Keratinocyte (primary cell): ENCODE measurements at regions not wholly inside any gene's neighbourhood (a gene's known extent, or its start where the extent isn't known, plus 50 kb on each side); places are given as distances from the start of the nearest gene placed in this dataset.

Experiments used
- DNase-seq: peaks from one replicate; pipeline ENCODE4 v3.0.0-alpha.2; 2011; ENCODE audit warnings: low read depth, missing footprints, low spot score
- FAIRE-seq: peaks from 2 replicates; lab custom pipeline; 2011; peaks lifted over from hg19 to GRCh38; lab: Jason Lieb, UNC
- H2AFZ ChIP-seq: 2 replicates; pipeline ENCODE4 v1.6.0; 2012; ENCODE audit warnings: low read length, control low read depth, inconsistent platforms; ENCODE audit not compliant: control insufficient read depth
- H3K27ac ChIP-seq: 2 replicates; pipeline ENCODE4 v1.5.1; 2011; ENCODE audit warnings: low read length; ENCODE audit not compliant: control insufficient read depth, insufficient read depth
- H3K27me3 ChIP-seq: 3 replicates; pipeline ENCODE4 v1.6.0; 2011; ENCODE audit warnings: low read length; ENCODE audit not compliant: control insufficient read depth, insufficient read depth; ENCODE audit errors: extremely low read depth
- H3K36me3 ChIP-seq, 2 experiments: 2 replicates in 1 of 2; 3 replicates in 1 of 2; pipeline ENCODE4 v1.5.1; 2011; ENCODE audit warnings: low read length in 2 of 2, mild to moderate bottlenecking in 1 of 2; ENCODE audit not compliant: control insufficient read depth in 2 of 2, insufficient read depth in 2 of 2; ENCODE audit errors: extremely low read depth in 1 of 2
- H3K4me1 ChIP-seq: 3 replicates; pipeline ENCODE4 v1.5.1; 2011; ENCODE audit warnings: low read length; ENCODE audit not compliant: control insufficient read depth, insufficient read depth; ENCODE audit errors: extremely low read depth
- H3K4me2 ChIP-seq: 3 replicates; pipeline ENCODE4 v1.6.0; 2011; ENCODE audit warnings: low read depth, low read length; ENCODE audit not compliant: control insufficient read depth, insufficient read depth; ENCODE audit errors: extremely low read depth
- H3K4me3 ChIP-seq, 3 experiments: fragments of 200-600 bp in 1 of 3; sonication (generic) in 1 of 3; 2 replicates in 2 of 3; 3 replicates in 1 of 3; pipeline ENCODE4 v1.5.1; 2011 to 2016; ENCODE audit warnings: low read length in 3 of 3, mild to moderate bottlenecking in 3 of 3, control low read depth in 2 of 3, inconsistent platforms in 1 of 3, low read depth in 1 of 3, mixed read lengths in 1 of 3, mixed run types in 1 of 3, moderate library complexity in 1 of 3; ENCODE audit not compliant: control insufficient read depth in 2 of 3, insufficient read depth in 2 of 3; ENCODE audit errors: extremely low read depth in 1 of 3
- H3K79me2 ChIP-seq: 2 replicates; pipeline ENCODE4 v1.6.0; 2012; ENCODE audit warnings: low read length; ENCODE audit not compliant: control insufficient read depth, insufficient read depth
- H3K9ac ChIP-seq: 3 replicates; pipeline ENCODE4 v1.6.0; 2011; ENCODE audit warnings: low read length; ENCODE audit not compliant: control insufficient read depth, insufficient read depth; ENCODE audit errors: extremely low read depth
- H3K9me1 ChIP-seq: 3 replicates; pipeline ENCODE4 v1.6.0; 2011; ENCODE audit warnings: low read length; ENCODE audit not compliant: control insufficient read depth, insufficient read depth; ENCODE audit errors: extremely low read depth
- H3K9me3 ChIP-seq: 2 replicates; pipeline ENCODE4 v1.5.1; 2012; ENCODE audit warnings: low read depth, low read length; ENCODE audit not compliant: control insufficient read depth
- H4K20me1 ChIP-seq: 3 replicates; pipeline ENCODE4 v1.6.0; 2011; ENCODE audit warnings: low read length; ENCODE audit not compliant: control insufficient read depth, insufficient read depth; ENCODE audit errors: extremely low read depth
- CTCF ChIP-seq, 3 experiments: IDR thresholded peaks in 1 of 3; conservative IDR thresholded peaks in 1 of 3; optimal IDR thresholded peaks in 1 of 3; 2 replicates in 2 of 3; 3 replicates in 1 of 3; pipeline versions ENCODE3 to v1.5.1; 2011; ENCODE audit warnings: low read length in 3 of 3, mild to moderate bottlenecking in 3 of 3, moderate library complexity in 2 of 3, control low read depth in 1 of 3, inconsistent platforms in 1 of 3; ENCODE audit not compliant: insufficient read depth in 2 of 3; ENCODE audit errors: extremely low read depth in 1 of 3
- EZH2 ChIP-seq: IDR thresholded peaks from one replicate; pipeline ENCODE4 v1.6.1; 2012; ENCODE audit warnings: inconsistent platforms, mild to moderate bottlenecking, low read length, moderate library complexity
- dilution Hi-C: fragments of 300-500 bp; cut with MboI; formaldehyde crosslinking; loops from one replicate; pipeline ENCODE4 v1.7.0; 2020; ENCODE audit warnings: low sequenced_read_pairs; ENCODE audit not compliant: extremely low pct_ligation_motif_present

- Histone ChIP-seq H3K36me3 (no peaks in the 10 kb centered on the region), H3K27ac (no peak overlapping the region), H4K20me1 (no peaks in the 10 kb centered on the region), H3K9me3 (no peaks in the 10 kb centered on the region), H3K4me1 (no peaks in the 10 kb centered on the region), H2AFZ (no peak overlapping the region), H3K9me1 (no peaks in the 10 kb centered on the region), H3K4me3 (no peak overlapping the region), H3K9ac (no peak overlapping the region), H3K27me3 (no peaks in the 10 kb centered on the region), H3K79me2 (no peaks in the 10 kb centered on the region), H3K4me2 (no peak overlapping the region)
- dilution Hi-C loops: no loop called here
- TF ChIP-seq EZH2 (no peak), CTCF (optimal IDR thresholded peaks at IDR 0.05 in 1 of 3, IDR thresholded peaks at IDR 0.05 in 1 of 3, conservative IDR thresholded peaks at IDR 0.05 in 1 of 3; ENCODE audit: extremely low read depth in 1 of 3, insufficient read depth in 2 of 3, low read length in 3 of 3) (no peak)
- DNase-seq (no peak), FAIRE-seq (no peak)
Observed at GRCh38 chr2:14702258-14702657, 69.7 kb downstream of the LRATD1 start.

- dilution Hi-C loops: no loop called here
- no peak for FAIRE-seq
- Histone ChIP-seq H3K9me3 (no peaks in the 10 kb centered on the region), H4K20me1 (no peaks in the 10 kb centered on the region), H3K27me3 (no peaks in the 10 kb centered on the region), H3K4me2 (no peak overlapping the region), H3K4me1 (no peaks in the 10 kb centered on the region), H2AFZ (no peak overlapping the region), H3K9ac (no peak overlapping the region), H3K36me3 (no peaks in the 10 kb centered on the region), H3K79me2 (no peaks in the 10 kb centered on the region), H3K9me1 (no peaks in the 10 kb centered on the region), H3K27ac (no peak overlapping the region), H3K4me3 (no peak overlapping the region)
- DNase-seq: no peak
- TF ChIP-seq CTCF (optimal IDR thresholded peaks at IDR 0.05 in 1 of 3, IDR thresholded peaks at IDR 0.05 in 1 of 3, conservative IDR thresholded peaks at IDR 0.05 in 1 of 3; ENCODE audit: extremely low read depth in 1 of 3, insufficient read depth in 2 of 3, low read length in 3 of 3) (no peak), EZH2 (no peak)
Observed at GRCh38 chr2:14706201-14706600, 73.7 kb downstream of the LRATD1 start.
